ENCODE measurements at regions not wholly inside any gene's neighbourhood (a gene's known extent, or its start where the extent isn't known, plus 50 kb on each side); places are given as distances from the start of the nearest gene placed in this dataset.

DNA sequence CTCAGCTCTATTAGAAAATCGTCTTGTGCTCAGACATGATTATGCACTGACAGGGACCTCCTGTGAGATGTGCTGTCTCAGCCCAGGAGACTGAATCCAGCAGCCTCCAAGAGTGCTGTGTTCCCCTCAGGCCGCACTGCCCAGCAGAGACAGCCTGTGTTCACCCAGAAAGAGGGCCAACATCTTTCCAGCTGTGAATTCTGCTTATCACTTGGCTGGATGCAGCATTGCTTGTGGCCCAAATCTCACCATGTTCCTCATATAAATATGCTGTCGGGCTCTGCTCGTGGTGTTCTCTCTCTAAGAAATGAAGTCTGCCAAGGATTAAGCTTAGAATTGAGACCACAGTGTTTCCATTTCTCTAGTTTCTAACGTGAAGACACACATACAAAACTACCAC lies 983.0 kb upstream of the WWC1 start:
- TF ChIP-seq, protein P1, sequence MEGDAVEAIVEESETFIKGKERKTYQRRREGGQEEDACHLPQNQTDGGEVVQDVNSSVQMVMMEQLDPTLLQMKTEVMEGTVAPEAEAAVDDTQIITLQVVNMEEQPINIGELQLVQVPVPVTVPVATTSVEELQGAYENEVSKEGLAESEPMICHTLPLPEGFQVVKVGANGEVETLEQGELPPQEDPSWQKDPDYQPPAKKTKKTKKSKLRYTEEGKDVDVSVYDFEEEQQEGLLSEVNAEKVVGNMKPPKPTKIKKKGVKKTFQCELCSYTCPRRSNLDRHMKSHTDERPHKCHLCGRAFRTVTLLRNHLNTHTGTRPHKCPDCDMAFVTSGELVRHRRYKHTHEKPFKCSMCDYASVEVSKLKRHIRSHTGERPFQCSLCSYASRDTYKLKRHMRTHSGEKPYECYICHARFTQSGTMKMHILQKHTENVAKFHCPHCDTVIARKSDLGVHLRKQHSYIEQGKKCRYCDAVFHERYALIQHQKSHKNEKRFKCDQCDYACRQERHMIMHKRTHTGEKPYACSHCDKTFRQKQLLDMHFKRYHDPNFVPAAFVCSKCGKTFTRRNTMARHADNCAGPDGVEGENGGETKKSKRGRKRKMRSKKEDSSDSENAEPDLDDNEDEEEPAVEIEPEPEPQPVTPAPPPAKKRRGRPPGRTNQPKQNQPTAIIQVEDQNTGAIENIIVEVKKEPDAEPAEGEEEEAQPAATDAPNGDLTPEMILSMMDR (IDR thresholded peaks at IDR 0.05; ENCODE audit: low read depth, low read length, missing control alignments) = no peak
- no peak for DNase-seq (ENCODE audit: low read depth)
- in situ Hi-C loops (cut with HindIII; ENCODE audit: low sequenced_read_pairs) = no loop called here
- H3K4me3 ChIP-seq (ENCODE audit: low read depth, low read length) = no peak overlapping the region

DNA sequence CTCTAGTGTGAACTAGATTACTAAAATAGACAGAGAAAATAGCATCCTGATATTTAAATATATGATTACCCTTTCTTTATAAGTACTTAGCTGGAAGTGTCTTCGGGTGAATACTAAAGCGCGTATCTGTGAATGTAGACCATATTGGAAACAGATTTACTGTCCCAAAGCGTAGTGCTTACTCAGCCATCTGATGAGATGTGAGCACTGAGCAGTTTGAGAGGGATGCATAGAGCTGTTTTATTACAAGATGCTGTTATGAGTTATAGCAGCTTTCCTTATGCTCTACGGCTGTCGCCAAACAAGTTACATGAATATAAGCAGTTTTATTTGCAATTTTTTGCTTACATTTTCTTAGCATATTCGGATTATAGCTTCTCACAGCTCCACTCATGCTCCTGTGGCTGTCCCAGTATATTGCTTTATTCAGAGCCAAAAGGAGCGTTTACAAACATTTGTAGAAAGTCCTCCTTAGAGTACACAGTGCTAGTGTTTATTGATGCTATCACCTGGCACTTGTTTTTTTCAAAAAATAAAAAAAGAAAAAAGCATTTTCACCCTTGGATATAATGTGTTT lies 981.4 kb upstream of the WWC1 start:
- in situ Hi-C loops (cut with HindIII; ENCODE audit: low sequenced_read_pairs) = no loop called here
- TF ChIP-seq, protein P1 (IDR thresholded peaks at IDR 0.05; ENCODE audit: low read depth, low read length, missing control alignments) = no peak
- no peak for DNase-seq (ENCODE audit: low read depth)
- H3K4me3 ChIP-seq (ENCODE audit: low read depth, low read length) = no peak overlapping the region

DNA sequence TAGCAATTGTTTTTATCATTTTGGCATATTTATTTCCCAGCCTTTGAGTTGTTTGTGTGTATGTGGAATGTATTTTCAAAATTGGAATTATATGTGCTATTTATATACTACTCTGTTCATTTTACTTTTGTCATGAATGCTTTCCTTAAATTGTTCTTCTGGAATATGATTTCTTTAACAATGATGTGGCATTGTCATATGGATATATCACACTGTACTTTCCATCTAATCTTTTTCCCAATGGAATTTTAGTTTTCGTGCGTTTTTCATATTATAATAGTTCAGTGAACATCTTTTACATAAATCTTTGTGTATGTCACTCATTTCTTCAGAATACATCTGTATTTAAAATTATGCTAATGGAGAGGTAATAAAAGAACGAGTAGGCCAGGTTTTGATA lies 980.1 kb upstream of the WWC1 start:
- in situ Hi-C loops (cut with HindIII; ENCODE audit: low sequenced_read_pairs) = no loop called here

DNA sequence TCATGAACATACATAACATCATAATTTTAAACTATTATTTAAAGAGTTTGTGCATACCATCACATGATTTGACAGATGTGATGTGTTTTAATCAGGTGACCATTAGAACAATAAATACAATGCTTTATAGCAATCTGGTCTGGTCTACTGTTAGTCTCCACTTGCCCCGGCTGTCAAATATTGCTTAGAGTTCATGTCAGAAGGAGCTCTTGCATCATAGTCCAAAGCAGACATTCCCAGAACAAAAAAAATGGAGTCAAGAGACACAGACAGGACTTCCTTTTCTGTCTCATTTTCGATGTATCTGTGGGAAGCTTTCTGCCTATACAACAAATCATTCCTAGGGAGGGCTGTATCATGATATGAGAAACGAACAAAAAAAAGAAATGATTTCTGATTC lies 979.2 kb upstream of the WWC1 start:
- TF ChIP-seq, protein P1 (IDR thresholded peaks at IDR 0.05; ENCODE audit: low read depth, low read length, missing control alignments) = no peak
- no peak for DNase-seq (ENCODE audit: low read depth)
- in situ Hi-C loops (cut with HindIII; ENCODE audit: low sequenced_read_pairs) = no loop called here
- H3K4me3 ChIP-seq (ENCODE audit: low read depth, low read length) = no peak overlapping the region

More for the DNA sequence above, 980.1 kb upstream of the WWC1 start:
- no peak overlapping the region for H3K4me3 ChIP-seq (ENCODE audit: low read depth, low read length)
- no peak for DNase-seq (ENCODE audit: low read depth)
- TF ChIP-seq, protein P1 (IDR thresholded peaks at IDR 0.05; ENCODE audit: low read depth, low read length, missing control alignments) = no peak

DNA sequence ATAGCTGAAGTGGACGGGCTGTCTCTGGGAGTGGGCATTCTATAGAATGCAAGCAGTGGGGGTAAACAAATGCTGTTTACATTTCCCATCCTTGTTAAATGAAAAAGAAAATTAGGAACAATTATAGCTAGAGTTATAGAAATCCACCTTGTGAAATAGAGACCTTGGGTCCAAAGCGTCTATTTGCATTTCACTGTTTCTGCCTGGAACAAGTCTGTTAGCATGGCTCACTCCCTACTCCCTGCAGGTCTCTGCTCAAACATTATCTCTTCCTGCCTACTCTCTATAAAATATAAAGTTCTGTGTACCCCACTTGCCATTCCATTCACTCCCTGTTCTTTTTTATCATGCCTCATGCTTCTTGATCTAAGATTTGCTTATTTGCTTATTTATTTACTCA lies 975.7 kb upstream of the WWC1 start:
- TF ChIP-seq, protein P1 (IDR thresholded peaks at IDR 0.05; ENCODE audit: low read depth, low read length, missing control alignments) = no peak
- in situ Hi-C loops (cut with HindIII; ENCODE audit: low sequenced_read_pairs) = no loop called here
- no peak for DNase-seq (ENCODE audit: low read depth)
- no peak overlapping the region for H3K4me3 ChIP-seq (ENCODE audit: low read depth, low read length)

DNA sequence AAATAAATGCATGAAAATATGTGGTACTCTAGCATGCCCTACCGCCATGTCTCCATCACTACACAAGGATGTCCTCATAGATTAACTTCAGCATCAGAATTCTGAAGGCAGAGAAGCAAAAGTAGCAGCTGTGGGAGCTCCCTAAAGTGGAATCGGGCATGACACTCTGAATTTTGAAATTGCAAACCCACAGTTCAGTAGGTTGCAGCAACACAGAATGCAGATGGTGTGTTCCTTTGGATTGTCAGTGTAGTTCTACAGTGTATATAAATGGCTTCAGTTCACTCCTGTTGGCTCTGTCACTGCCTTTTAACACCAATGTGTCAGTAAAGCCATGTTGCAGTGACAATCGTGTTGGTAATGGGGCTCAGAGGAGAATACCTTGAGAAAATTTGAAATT lies 973.6 kb upstream of the WWC1 start:
- in situ Hi-C loops (cut with HindIII; ENCODE audit: low sequenced_read_pairs) = no loop called here

More for the DNA sequence above, 973.6 kb upstream of the WWC1 start:
- DNase-seq (ENCODE audit: low read depth) = no peak
- no peak overlapping the region for H3K4me3 ChIP-seq (ENCODE audit: low read depth, low read length)
- TF ChIP-seq, protein P1 (IDR thresholded peaks at IDR 0.05; ENCODE audit: low read depth, low read length, missing control alignments) = no peak

Measured in astrocyte of the cerebellum (primary cell).